HG03103 (cell line): ENCODE measurements at regions not wholly inside any gene's neighbourhood (a gene's known extent, or its start where the extent isn't known, plus 50 kb on each side); places are given as distances from the start of the nearest gene placed in this dataset.

Source experiments
- ATAC-seq: cut with Tn5 transposase; IDR thresholded peaks from one replicate; pipeline ENCODE4 v1.9.1; 2021; ENCODE audit warnings: low read depth; ENCODE audit not compliant: unreplicated experiment

GRCh38 chr20:11813106-11813890, 104.4 kb upstream of the BTBD3 start:
- ATAC-seq, result no peak

GRCh38 chr20:11814267-11814666, 103.4 kb upstream of the BTBD3 start:
- ATAC-seq, result no peak

- ATAC-seq, result no peak
Observed at GRCh38 chr20:11820838-11821237, 96.9 kb upstream of the BTBD3 start.

- no peak for ATAC-seq
Observed at GRCh38 chr20:11822540-11822794, 95.2 kb upstream of the BTBD3 start.

GRCh38 chr20:11826334-11826733, 91.4 kb upstream of the BTBD3 start:
- no peak for ATAC-seq

- ATAC-seq, result no peak
Observed at GRCh38 chr20:11832397-11832796, 85.3 kb upstream of the BTBD3 start.

GRCh38 chr20:11832851-11833250, 84.8 kb upstream of the BTBD3 start:
- no peak for ATAC-seq

- ATAC-seq, result no peak
Observed at GRCh38 chr20:11833825-11834224, 83.9 kb upstream of the BTBD3 start.

GRCh38 chr20:11838076-11838636, 79.5 kb upstream of the BTBD3 start:
- no peak for ATAC-seq

- no peak for ATAC-seq
Observed at GRCh38 chr20:11841972-11842461, 75.7 kb upstream of the BTBD3 start.

- ATAC-seq, result no peak
Observed at GRCh38 chr20:11843289-11843688, 74.4 kb upstream of the BTBD3 start.

GRCh38 chr20:11844691-11845090, 73.0 kb upstream of the BTBD3 start:
- no peak for ATAC-seq

- no peak for ATAC-seq
Observed at GRCh38 chr20:11845340-11845739, 72.4 kb upstream of the BTBD3 start.

GRCh38 chr20:11846131-11846530, 71.6 kb upstream of the BTBD3 start:
- ATAC-seq, result no peak

- no peak for ATAC-seq
Observed at GRCh38 chr20:11847827-11848226, 69.9 kb upstream of the BTBD3 start.

GRCh38 chr20:11849270-11849915, 68.3 kb upstream of the BTBD3 start:
- ATAC-seq, result no peak

- no peak for ATAC-seq
Observed at GRCh38 chr20:11849976-11850670, 67.6 kb upstream of the BTBD3 start.

GRCh38 chr20:11850901-11851300, 66.8 kb upstream of the BTBD3 start:
- ATAC-seq, result no peak

- ATAC-seq, result no peak
Observed at GRCh38 chr20:11851646-11852045, 66.0 kb upstream of the BTBD3 start.

- no peak for ATAC-seq
Observed at GRCh38 chr20:11852189-11852588, 65.5 kb upstream of the BTBD3 start.

- no peak for ATAC-seq
Observed at GRCh38 chr20:11852811-11853210, 64.9 kb upstream of the BTBD3 start.
